Astrocyte of the hippocampus (primary cell): ENCODE measurements at regions not wholly inside any gene's neighbourhood (a gene's known extent, or its start where the extent isn't known, plus 50 kb on each side); places are given as distances from the start of the nearest gene placed in this dataset.

Experiments used
- DNase-seq: peaks from one replicate; pipeline ENCODE4 v3.0.0; 2011; ENCODE audit warnings: low read depth, low spot score

- DNase-seq: no peak
Measured at GRCh38 chr15:79230766-79231165, 51.8 kb upstream of the ANKRD34C start.

DNA sequence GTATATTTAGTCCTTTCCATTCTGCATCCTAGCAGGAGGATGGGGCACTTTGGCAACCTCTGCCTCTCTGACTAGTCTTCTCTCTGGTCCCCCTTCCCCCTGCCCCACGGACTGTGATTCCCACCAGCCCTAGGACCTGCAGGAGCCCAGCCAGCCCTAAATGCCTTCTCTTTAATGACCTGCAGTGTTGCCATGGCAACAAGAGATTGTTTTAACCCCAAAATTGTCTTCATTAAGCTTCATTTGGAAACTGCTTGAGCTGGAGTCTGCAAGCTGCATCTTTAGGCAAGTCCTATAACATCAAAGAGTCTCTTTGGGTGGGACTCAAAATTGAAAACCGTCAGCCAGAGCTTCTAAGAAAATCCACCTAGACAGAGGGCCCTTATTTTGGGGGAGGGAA is 59.7 kb upstream of the ANKRD34C start:
- DNase-seq: no peak

- no peak for DNase-seq
Measured at GRCh38 chr15:79221696-79222095, 60.8 kb upstream of the ANKRD34C start.

- no peak for DNase-seq
Measured at GRCh38 chr15:79219393-79220056, 63.0 kb upstream of the ANKRD34C start.

DNA sequence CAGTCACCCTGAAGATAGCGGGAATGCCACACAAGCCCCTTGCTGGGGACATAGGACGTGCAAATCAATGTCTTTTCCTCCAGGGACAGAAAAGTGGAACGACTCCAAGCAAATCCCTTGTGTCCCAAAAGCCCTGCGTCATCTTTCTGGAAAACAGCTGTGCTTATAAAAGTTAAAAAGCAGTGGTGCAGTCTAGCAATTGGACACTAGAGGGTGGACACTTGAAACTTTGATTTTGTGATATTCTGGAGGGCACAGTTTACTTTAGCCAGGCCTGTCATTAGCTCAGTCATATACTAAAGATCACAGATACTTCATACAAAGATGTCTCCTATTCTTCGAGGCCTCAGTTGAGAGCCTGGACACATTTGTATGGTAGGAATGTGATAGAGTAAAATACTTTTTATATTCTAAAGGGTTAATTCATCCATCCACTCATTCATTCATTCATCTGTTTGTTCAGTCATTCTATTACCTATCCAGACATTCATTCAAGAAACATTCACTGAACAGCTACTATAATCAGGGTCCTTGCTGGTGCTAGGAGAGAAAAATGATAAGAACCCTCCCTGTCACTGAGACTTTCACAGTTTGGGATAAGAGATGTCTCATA is 63.8 kb upstream of the ANKRD34C start:
- peak; percentile 16 for DNase-seq

- DNase-seq: no peak
Measured at GRCh38 chr15:79213650-79214049, 68.9 kb upstream of the ANKRD34C start.

- no peak for DNase-seq
Measured at GRCh38 chr15:79212589-79213157, 69.8 kb upstream of the ANKRD34C start.

DNA sequence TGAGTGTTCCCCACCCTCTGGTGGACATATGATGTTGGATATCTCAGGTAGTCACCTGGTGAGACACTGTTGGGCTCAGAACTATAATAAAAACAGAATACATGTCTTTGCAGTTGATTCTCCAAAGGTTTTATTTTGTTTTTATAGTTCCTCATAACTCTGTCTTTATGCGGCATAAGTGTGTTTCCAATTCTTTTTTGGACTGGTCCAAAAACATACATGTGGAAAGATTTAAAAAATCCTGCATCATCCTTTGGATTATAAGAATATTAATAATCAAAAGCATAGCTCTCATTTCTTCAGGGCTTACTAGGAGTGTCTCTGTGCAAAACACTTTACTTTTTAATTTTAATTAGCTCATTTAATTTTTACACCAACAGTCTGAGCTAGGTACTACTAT is 71.0 kb upstream of the ANKRD34C start:
- no peak for DNase-seq

DNA sequence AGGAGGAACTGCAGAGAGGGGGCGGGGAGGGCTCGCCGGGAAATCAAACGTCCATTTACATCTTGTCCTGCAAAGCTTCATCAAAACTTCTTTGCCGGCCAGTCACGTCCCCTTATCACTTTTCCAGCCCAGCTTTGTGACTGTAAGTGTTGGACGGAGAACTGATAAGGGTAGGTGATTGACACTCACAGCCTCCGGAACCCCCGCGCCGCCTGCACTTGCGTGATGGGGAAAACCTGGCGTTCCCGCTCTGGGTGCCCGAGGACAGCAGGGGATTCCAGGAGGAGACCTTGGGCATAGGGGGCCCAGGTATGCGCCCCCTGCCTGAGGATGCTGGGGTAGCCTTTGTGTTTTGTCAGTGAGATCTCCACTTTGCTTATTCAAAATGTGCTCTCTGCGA is 72.8 kb upstream of the ANKRD34C start:
- DNase-seq: no peak

DNA sequence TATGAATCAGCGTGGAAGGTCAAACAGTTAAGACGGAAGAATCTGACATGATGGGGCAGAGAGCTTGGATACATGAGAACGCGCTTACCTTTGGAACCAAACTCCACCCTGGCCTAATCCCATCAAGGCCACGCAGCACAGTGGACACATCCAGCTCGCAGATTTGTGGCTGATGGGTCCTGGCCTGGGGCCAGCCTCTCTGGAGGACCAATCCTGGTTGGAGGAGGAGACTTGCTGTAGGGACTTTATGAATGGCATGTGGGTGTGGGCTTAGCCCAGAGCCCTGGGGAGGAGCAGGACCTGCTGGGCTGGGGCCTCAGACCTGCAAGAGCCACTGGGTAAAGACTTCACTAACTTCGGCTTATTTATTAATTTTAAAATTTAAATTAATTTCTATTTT is 73.4 kb upstream of the ANKRD34C start:
- no peak for DNase-seq

DNA sequence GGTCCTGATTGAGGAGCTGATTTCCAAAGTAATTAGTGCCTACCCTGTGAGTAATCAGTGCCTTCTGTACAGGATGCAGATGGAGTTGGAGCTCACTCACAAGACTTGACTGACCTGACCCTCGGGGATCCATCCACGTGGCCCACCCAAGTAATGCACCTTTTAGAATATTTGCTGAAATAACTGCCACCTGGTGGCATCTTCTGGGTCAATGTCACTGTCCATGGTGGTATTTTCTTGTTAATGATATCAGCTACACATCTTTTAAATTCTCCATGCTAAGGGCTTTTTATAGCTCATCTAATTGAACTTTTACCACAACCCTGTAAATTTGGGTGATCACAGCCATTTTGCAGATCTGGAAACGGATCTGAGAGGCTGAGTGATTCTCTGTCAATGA is 74.3 kb upstream of the ANKRD34C start:
- DNase-seq: no peak

- DNase-seq: no peak
Measured at GRCh38 chr15:79206940-79207339, 75.6 kb upstream of the ANKRD34C start.

DNA sequence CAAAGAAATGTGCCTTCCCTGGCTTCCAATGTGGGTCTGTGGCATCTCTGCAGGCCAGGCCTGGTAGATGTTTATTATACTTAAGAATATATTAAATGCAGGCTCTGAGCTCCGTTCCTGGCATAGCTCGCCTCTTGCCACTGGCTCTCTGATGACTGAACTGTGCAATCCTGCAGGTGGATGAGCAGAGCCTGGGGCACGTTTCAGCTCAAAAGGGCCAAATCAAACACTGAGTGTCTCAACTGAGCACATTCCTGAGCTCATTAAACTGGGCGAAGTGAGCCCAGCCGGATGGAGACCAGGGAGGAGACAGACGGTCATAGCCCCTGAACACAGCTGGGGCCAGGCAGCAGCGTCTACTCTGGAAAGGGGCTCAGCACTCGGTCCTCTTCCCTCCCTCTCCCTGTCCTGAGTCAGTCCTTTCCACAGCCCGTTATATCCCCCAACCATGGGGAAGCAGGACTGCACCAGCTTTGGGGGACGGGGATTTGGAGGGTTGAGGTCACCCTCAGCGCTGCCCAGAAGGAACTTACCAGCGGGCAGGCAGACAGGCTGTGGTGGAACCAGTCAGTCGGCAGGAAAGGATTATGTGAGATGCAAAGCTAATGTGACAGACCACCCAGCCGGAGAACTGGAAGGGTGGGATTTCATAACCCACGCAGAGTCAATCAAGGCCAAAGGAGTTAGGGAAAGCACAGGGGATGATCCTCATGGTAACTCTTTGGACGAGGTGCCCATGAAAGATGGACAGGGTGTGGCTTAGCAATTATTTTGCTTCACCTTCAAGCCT is 77.4 kb upstream of the ANKRD34C start:
- DNase-seq: no peak

GRCh38 chr15:79198461-79198860 is 84.1 kb upstream of the ANKRD34C start:
- no peak for DNase-seq

DNA sequence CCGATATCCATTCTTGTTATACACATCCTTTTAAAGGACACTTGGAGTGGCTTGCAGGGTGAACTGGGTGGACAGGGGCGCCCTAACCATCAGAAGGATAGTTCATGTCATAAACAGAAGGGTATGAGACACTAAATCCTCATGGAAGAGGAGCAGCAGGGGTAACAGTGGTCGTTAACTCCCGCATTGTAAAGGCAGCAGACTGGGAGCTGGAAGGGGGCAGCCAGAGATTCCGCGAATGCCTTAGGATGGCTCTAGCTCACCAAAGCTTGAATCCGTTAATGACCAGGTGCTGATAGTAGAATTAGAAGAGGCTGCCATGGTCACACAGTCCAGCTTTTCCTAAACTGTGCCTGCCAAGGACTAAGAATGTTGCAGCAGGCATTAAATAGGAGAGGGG is 85.2 kb upstream of the ANKRD34C start:
- DNase-seq: no peak

DNA sequence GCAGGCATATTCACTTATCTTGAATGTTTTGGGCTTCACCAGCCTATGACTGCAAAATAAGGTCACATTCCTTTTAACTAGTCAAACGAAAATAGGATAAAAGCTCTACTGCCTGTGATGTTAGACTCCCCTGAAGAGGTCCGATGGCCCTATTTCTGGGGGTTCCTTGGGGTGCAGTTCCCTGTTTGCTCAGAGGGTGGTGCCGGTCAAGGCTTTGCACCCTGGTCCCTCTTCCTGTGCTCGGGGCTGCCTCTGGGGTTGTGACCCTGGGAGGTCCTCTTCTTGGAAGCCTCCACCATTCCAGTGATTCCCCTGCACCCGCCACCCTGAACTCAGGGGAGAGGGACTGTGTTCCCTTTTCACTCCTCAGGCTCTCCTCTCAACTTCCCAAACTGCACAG is 86.7 kb upstream of the ANKRD34C start:
- DNase-seq: no peak

DNA sequence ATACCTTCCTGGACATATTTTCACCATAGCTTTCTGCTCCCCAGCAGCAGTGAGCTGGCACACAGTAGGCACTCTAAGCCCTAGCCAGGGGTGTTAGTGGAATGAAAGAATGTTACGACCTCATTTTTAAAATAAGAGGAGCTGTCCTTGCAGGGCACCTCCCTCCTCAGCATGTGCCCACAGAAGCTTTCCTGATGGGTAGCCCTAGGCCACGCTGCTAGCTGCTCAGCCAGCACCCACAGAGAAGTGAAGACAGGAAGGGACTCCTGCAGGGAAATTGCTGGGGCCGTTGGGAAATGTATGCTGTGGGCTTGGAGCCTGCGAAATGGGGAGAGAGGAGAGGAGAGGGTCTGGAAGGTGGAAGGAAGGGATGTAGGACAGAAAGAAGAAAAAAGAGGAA is 87.3 kb upstream of the ANKRD34C start:
- no peak for DNase-seq

DNA sequence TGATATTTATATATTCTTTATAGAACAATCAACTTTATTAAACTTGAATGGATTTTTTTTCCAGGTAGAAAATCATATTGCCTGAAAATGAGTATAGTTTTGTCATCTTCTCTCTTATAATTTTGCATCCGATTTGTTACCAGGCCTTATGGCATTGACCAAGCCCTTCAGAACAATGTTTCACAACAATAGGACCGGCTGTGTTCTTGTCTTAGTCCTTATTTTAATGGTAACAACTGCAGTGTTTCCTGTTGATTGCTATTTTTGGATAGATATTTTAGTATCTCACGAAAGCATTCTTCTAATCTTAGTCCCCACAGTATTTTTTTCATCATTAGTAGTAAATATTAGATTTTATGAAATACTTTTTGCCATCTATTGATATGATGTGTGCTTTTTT is 88.1 kb upstream of the ANKRD34C start:
- no peak for DNase-seq

DNA sequence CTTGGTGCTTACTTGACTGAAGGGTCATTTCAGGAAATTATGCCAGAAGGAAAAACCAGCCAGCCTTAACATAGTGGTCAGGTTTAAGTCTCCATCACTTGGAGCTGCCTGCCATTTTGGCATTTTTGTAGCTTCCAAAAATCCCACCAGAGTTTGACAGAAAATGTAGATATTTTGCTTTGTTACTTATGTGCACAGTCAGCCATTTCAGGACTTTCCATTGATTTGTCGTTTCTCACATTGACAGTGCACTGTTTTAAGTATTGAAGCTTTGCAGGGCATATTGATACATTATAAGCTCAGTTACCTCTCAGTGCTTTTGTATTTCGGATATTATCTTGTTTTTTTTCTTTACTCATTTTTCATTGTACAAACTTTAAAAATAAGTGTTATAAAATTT is 89.0 kb upstream of the ANKRD34C start:
- no peak for DNase-seq

GRCh38 chr15:79193103-79193502 is 89.4 kb upstream of the ANKRD34C start:
- no peak for DNase-seq

DNA sequence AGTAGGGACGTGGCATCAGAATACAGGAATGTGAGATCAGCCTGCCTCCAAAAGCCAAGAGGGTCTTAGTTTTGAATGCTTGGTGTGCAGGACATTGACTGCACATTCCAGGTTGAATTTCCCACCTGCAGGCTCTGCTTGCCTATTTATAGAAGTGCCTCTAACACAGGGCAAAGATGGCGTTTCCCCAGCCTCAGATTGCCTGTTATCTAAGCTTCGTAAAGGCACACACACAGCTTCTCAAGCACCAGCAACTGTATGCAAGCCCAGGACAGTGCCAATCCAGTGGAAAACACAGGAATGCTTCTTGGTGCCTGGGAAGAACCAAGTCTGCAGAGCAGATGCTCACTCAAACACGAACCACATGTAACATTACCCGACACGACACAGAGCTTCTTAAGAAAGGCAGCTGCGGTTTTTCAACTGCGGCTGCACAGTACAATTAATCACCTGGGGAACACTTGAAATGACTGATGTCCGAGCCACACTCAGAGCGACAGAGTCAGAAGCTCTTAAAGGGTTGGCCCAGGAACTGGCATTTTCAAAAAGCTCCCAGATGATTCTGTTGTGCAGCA is 90.0 kb upstream of the ANKRD34C start:
- no peak for DNase-seq

DNA sequence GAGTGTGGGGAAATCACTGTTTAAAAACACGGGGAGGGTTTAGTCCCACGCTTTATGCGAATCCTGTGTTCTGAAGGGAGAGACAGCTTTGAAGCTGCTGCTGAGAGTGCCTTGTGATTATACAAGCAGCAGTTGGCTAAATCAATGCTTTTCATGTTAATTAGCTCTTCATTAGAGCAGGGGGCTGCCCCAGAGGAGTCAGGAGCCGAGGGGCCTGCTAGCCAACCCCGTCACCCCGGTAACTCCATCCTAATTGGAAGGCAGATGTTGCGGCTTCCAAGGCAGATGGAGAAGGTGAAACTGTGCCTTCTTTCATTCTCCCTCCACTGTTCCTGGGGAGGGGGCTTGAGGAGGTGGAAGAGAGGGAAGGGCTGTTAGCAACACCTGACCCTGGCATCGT is 92.4 kb upstream of the ANKRD34C start:
- no peak for DNase-seq
